T47D (cell line): ENCODE measurements at regions not wholly inside any gene's neighbourhood (a gene's known extent, or its start where the extent isn't known, plus 50 kb on each side); places are given as distances from the start of the nearest gene placed in this dataset.

Experiments
- DNase-seq, 2 experiments: peaks; one replicate each; pipeline versions ENCODE4 v3.0.0 to v3.0.0-alpha.2; 2011 to 2012; ENCODE audit warnings: low read depth in 1 of 2, low spot score in 1 of 2
- JUND ChIP-seq: IDR thresholded peaks from 2 replicates; pipeline ENCODE4 v1.6.1; 2012; ENCODE audit warnings: low read depth
- in situ Hi-C: cut with HindIII; loops from 2 replicates; pipeline ENCODE4 v1.10.0; 2016; ENCODE audit warnings: low sequenced_read_pairs, low pct_unique_long_range_greater_than_20kb

- no peak for DNase-seq
- in situ Hi-C loops, result no loop called here
- TF ChIP-seq JUND, result no peak
These were observed 825.6 kb downstream of the SLITRK6 start for GRCh38 chr13:84973661-84974060.

- no peak for DNase-seq
- no peak for TF ChIP-seq JUND
- in situ Hi-C loops, result no loop called here
These were observed 826.3 kb downstream of the SLITRK6 start for GRCh38 chr13:84972907-84973306.

GRCh38 chr13:84962849-84963248, 836.4 kb downstream of the SLITRK6 start:
- DNase-seq, result no peak
- in situ Hi-C loops, result no loop called here
- TF ChIP-seq JUND, result no peak

GRCh38 chr13:84962141-84962750, 837.0 kb downstream of the SLITRK6 start:
- no peak for TF ChIP-seq JUND
- DNase-seq, result no peak
- in situ Hi-C loops, result no loop called here

- TF ChIP-seq JUND, result no peak
- in situ Hi-C loops, result no loop called here
- DNase-seq, result no peak
These were observed 838.2 kb downstream of the SLITRK6 start for GRCh38 chr13:84961023-84961422.

- TF ChIP-seq JUND, result no peak
- in situ Hi-C loops, result no loop called here
- DNase-seq, result no peak
These were observed 839.4 kb downstream of the SLITRK6 start for GRCh38 chr13:84959818-84960217.

GRCh38 chr13:84954636-84955035, 844.6 kb downstream of the SLITRK6 start:
- in situ Hi-C loops, result no loop called here
- TF ChIP-seq JUND, result no peak
- DNase-seq, result no peak

GRCh38 chr13:84951128-84951527, 848.1 kb downstream of the SLITRK6 start:
- DNase-seq, result no peak
- no peak for TF ChIP-seq JUND
- in situ Hi-C loops, result no loop called here

GRCh38 chr13:84946192-84946591, 853.0 kb downstream of the SLITRK6 start:
- TF ChIP-seq JUND, result no peak
- in situ Hi-C loops, result no loop called here
- DNase-seq, result no peak

- no peak for DNase-seq
- no peak for TF ChIP-seq JUND
- in situ Hi-C loops, result no loop called here
These were observed 858.4 kb downstream of the SLITRK6 start for GRCh38 chr13:84940798-84941197.

- in situ Hi-C loops, result no loop called here
- no peak for DNase-seq
- TF ChIP-seq JUND, result no peak
These were observed 859.1 kb downstream of the SLITRK6 start for GRCh38 chr13:84940167-84940566.

GRCh38 chr13:84934911-84935310, 864.3 kb downstream of the SLITRK6 start:
- no peak for DNase-seq
- in situ Hi-C loops, result no loop called here
- no peak for TF ChIP-seq JUND

- in situ Hi-C loops, result no loop called here
- DNase-seq, result no peak
- no peak for TF ChIP-seq JUND
These were observed 865.4 kb downstream of the SLITRK6 start for GRCh38 chr13:84933797-84934196.

GRCh38 chr13:84931264-84931663, 868.0 kb downstream of the SLITRK6 start:
- TF ChIP-seq JUND, result no peak
- in situ Hi-C loops, result no loop called here
- DNase-seq, result no peak
